HEK293 (cell line): ENCODE measurements at regions not wholly inside any gene's neighbourhood (a gene's known extent, or its start where the extent isn't known, plus 50 kb on each side); places are given as distances from the start of the nearest gene placed in this dataset.

ENCODE experiments used
- CTCF ChIA-PET: fragments of 350-600 bp; formaldehyde crosslinking; extraction: SDS; loops from one replicate; lab custom pipeline; 2021; ENCODE audit warnings: antibody characterized with exemption; lab: Yijun Ruan, JAX
- POLR2A ChIA-PET: fragments of 300-600 bp; formaldehyde crosslinking; extraction: SDS; loops from one replicate; lab custom pipeline; 2020; ENCODE audit warnings: antibody characterized with exemption, inconsistent platforms; lab: Yijun Ruan, JAX
- H3K27ac ChIP-seq: fragments of 200-500 bp; sonication (Bioruptor generic); 2 replicates; pipeline ENCODE4 v1.5.1; 2014; ENCODE audit warnings: low read depth, low read length, control low read depth, inconsistent platforms; ENCODE audit errors: extremely low read depth
- H3K36me3 ChIP-seq, 2 experiments: fragments of 200-500 bp in 1 of 2; sonication (Bioruptor generic) in 1 of 2; 1 replicate in 1 of 2; 2 replicates in 1 of 2; pipeline ENCODE4 v1.5.1; 2014 to 2017; ENCODE audit warnings: inconsistent platforms in 2 of 2, low read length in 2 of 2; ENCODE audit not compliant: control insufficient read depth in 2 of 2, insufficient read depth in 1 of 2
- H3K4me1 ChIP-seq: fragments of 200-500 bp; sonication (Bioruptor generic); 2 replicates; pipeline ENCODE4 v1.5.1; 2014; ENCODE audit warnings: mild to moderate bottlenecking, low read length, inconsistent platforms; ENCODE audit not compliant: control insufficient read depth, insufficient read depth
- H3K4me3 ChIP-seq: 2 replicates; pipeline ENCODE4 v1.5.1; 2011; ENCODE audit warnings: low read depth, mild to moderate bottlenecking, control low read depth, low read length, moderate library complexity
- H3K9me3 ChIP-seq: fragments of 200-500 bp; sonication (Bioruptor generic); 2 replicates; pipeline ENCODE4 v1.5.1; 2014; ENCODE audit warnings: low read depth, low read length, inconsistent platforms; ENCODE audit not compliant: control insufficient read depth, insufficient read depth
- INSM2 ChIP-seq: fragments of 450-650 bp; formaldehyde crosslinking; IDR thresholded peaks from 2 replicates; pipeline ENCODE4 v1.5.1; 2016; ENCODE audit warnings: missing biosample characterization, missing genetic modification characterization
- MYNN ChIP-seq: fragments of 450-650 bp; formaldehyde crosslinking; IDR thresholded peaks from 2 replicates; pipeline ENCODE4 v1.5.1; 2016; ENCODE audit warnings: missing biosample characterization, missing genetic modification characterization, borderline replicate concordance
- OSR2 ChIP-seq: fragments of 450-650 bp; formaldehyde crosslinking; IDR thresholded peaks from 2 replicates; pipeline ENCODE4 v1.5.1; 2016; ENCODE audit warnings: missing biosample characterization, missing genetic modification characterization
- PRDM1 ChIP-seq: fragments of 450-650 bp; formaldehyde crosslinking; IDR thresholded peaks from 2 replicates; pipeline ENCODE4; 2016; ENCODE audit warnings: missing biosample characterization, missing genetic modification characterization
- SP7 ChIP-seq: fragments of 450-650 bp; formaldehyde crosslinking; IDR thresholded peaks from 2 replicates; pipeline ENCODE4 v1.5.1; 2016; ENCODE audit warnings: missing biosample characterization, missing genetic modification characterization
- ZNF148 ChIP-seq: fragments of 450-650 bp; formaldehyde crosslinking; IDR thresholded peaks from 2 replicates; pipeline ENCODE4 v1.5.0; 2017; ENCODE audit warnings: missing biosample characterization, missing genetic modification characterization, borderline replicate concordance
- ZNF155 ChIP-seq: fragments of 450-650 bp; formaldehyde crosslinking; IDR thresholded peaks from 2 replicates; pipeline ENCODE4 v1.5.1; 2016; ENCODE audit warnings: missing biosample characterization, missing genetic modification characterization
- ZNF16 ChIP-seq: fragments of 450-650 bp; formaldehyde crosslinking; IDR thresholded peaks from 2 replicates; pipeline ENCODE4 v1.5.1; 2016; ENCODE audit warnings: low read depth, missing biosample characterization, missing genetic modification characterization
- ZNF175 ChIP-seq: fragments of 450-650 bp; formaldehyde crosslinking; IDR thresholded peaks from 2 replicates; pipeline ENCODE4 v1.5.1; 2016; ENCODE audit warnings: missing biosample characterization, missing genetic modification characterization
- ZNF311 ChIP-seq: fragments of 450-650 bp; formaldehyde crosslinking; IDR thresholded peaks from 2 replicates; pipeline ENCODE4 v1.5.1; 2017; ENCODE audit warnings: missing biosample characterization, missing genetic modification characterization, borderline replicate concordance
- ZNF398 ChIP-seq: fragments of 450-650 bp; formaldehyde crosslinking; IDR thresholded peaks from 2 replicates; pipeline ENCODE4 v1.5.1; 2017; ENCODE audit warnings: missing biosample characterization, missing genetic modification characterization
- ZNF514 ChIP-seq: fragments of 450-650 bp; formaldehyde crosslinking; IDR thresholded peaks from 2 replicates; pipeline ENCODE4 v1.5.1; 2016; ENCODE audit warnings: missing biosample characterization, missing genetic modification characterization
- ZNF529 ChIP-seq: fragments of 450-650 bp; formaldehyde crosslinking; IDR thresholded peaks from 2 replicates; pipeline ENCODE4 v1.5.1; 2017; ENCODE audit warnings: missing genetic modification characterization, missing biosample characterization; ENCODE audit not compliant: insufficient replicate concordance
- ZNF530 ChIP-seq: fragments of 450-650 bp; formaldehyde crosslinking; IDR thresholded peaks from 2 replicates; pipeline ENCODE4 v1.5.1; 2016; ENCODE audit warnings: low read depth, missing biosample characterization, missing genetic modification characterization
- ZNF600 ChIP-seq: fragments of 450-650 bp; formaldehyde crosslinking; IDR thresholded peaks from 2 replicates; pipeline ENCODE4 v1.5.1; 2016; ENCODE audit warnings: missing biosample characterization, missing genetic modification characterization
- ZNF670 ChIP-seq: fragments of 450-650 bp; formaldehyde crosslinking; IDR thresholded peaks from 2 replicates; pipeline ENCODE4 v1.5.1; 2016; ENCODE audit warnings: missing biosample characterization, missing genetic modification characterization, low read depth
- ZNF701 ChIP-seq: fragments of 450-650 bp; formaldehyde crosslinking; IDR thresholded peaks from 2 replicates; pipeline ENCODE4 v1.5.1; 2016; ENCODE audit warnings: missing biosample characterization, missing genetic modification characterization
- ZNF792 ChIP-seq: fragments of 450-650 bp; formaldehyde crosslinking; IDR thresholded peaks from 2 replicates; pipeline ENCODE4 v1.5.1; 2016; ENCODE audit warnings: missing biosample characterization, missing genetic modification characterization
- ZSCAN30 ChIP-seq: fragments of 450-650 bp; IDR thresholded peaks from 2 replicates; pipeline ENCODE4 v1.5.1; 2018; ENCODE audit warnings: missing biosample characterization, mild to moderate bottlenecking, missing genetic modification characterization, moderate library complexity
- TF ChIP-seq, protein P1 (sequence below): fragments of 450-650 bp; formaldehyde crosslinking; IDR thresholded peaks from 2 replicates; pipeline ENCODE4 v1.5.1; 2017; ENCODE audit warnings: missing biosample characterization, mild to moderate bottlenecking, missing genetic modification characterization, moderate library complexity
- TF ChIP-seq, protein P2 (sequence below): fragments of 450-650 bp; formaldehyde crosslinking; IDR thresholded peaks from 2 replicates; pipeline ENCODE4 v1.5.1; 2016; ENCODE audit warnings: missing biosample characterization, missing genetic modification characterization

DNA sequence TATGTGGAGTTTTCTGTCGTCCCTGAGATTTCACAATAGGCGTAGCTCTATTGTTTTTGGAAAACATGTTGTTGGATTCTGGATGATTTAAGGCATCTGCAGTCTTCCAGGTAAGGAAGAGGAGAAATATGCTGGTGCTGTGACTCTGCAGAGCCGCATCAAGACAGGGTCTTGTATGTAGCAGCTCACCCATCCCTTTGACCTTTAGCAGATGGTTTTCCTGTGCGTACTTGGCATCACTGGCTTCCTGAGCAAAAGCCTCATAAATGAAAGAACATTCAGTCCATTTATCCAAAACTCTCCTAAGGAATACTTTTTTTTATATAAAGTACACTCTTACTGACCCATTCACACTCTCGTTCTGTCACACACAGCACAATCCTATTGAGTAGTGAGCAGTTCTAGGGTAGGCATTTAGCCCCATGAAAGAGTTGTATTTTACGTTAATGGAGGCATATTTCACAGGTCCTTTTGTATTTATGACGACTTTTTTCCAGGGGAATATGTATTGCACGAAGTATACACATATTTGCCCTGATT, 443.9 kb downstream of the STK39 start:
- no peaks in the 10 kb centered on the region for H3K36me3 ChIP-seq
- H3K4me1 ChIP-seq = no peaks in the 10 kb centered on the region
- no peak for TF ChIP-seq ZNF148 (tag by site-specific recombination)
- TF ChIP-seq ZNF311 (tag by site-specific recombination) = no peak
- TF ChIP-seq, protein P1, sequence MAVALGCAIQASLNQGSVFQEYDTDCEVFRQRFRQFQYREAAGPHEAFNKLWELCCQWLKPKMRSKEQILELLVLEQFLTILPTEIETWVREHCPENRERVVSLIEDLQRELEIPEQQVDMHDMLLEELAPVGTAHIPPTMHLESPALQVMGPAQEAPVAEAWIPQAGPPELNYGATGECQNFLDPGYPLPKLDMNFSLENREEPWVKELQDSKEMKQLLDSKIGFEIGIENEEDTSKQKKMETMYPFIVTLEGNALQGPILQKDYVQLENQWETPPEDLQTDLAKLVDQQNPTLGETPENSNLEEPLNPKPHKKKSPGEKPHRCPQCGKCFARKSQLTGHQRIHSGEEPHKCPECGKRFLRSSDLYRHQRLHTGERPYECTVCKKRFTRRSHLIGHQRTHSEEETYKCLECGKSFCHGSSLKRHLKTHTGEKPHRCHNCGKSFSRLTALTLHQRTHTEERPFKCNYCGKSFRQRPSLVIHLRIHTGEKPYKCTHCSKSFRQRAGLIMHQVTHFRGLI = no peak
- no peak for TF ChIP-seq ZNF155 (tag by site-specific recombination)
- no peak for TF ChIP-seq ZNF600
- TF ChIP-seq INSM2 (tag by site-specific recombination) = no peak
- no peak for TF ChIP-seq ZNF398 (tag by site-specific recombination)
- H3K9me3 ChIP-seq = no peaks in the 10 kb centered on the region
- H3K4me3 ChIP-seq = no peak overlapping the region
- ChIA-PET CTCF (no interaction called here), POLR2A (no interaction called here)
- no peak overlapping the region for H3K27ac ChIP-seq

GRCh38 chr2:167794554-167795255, 452.7 kb downstream of the STK39 start:
- no peaks in the 10 kb centered on the region for H3K9me3 ChIP-seq
- no peaks in the 10 kb centered on the region for H3K4me1 ChIP-seq
- TF ChIP-seq OSR2 (no peak), ZNF16 (tag by site-specific recombination) (no peak), MYNN (tag by site-specific recombination) (no peak), ZNF529 (tag by site-specific recombination) (no peak)
- ChIA-PET CTCF (no interaction called here), POLR2A (no interaction called here)
- H3K4me3 ChIP-seq = no peak overlapping the region
- H3K27ac ChIP-seq = no peak overlapping the region
- no peaks in the 10 kb centered on the region for H3K36me3 ChIP-seq

GRCh38 chr2:167793725-167794124, 453.7 kb downstream of the STK39 start:
- H3K4me3 ChIP-seq = no peak overlapping the region
- H3K36me3 ChIP-seq = no peaks in the 10 kb centered on the region
- CTCF ChIA-PET = no interaction called here
- POLR2A ChIA-PET = no interaction called here
- H3K9me3 ChIP-seq = no peaks in the 10 kb centered on the region
- no peak overlapping the region for H3K27ac ChIP-seq
- no peaks in the 10 kb centered on the region for H3K4me1 ChIP-seq
- TF ChIP-seq ZNF792 (tag by site-specific recombination) = no peak
- no peak for TF ChIP-seq ZNF514 (tag by site-specific recombination)
- TF ChIP-seq, protein P1 = no peak
- TF ChIP-seq, protein P2, sequence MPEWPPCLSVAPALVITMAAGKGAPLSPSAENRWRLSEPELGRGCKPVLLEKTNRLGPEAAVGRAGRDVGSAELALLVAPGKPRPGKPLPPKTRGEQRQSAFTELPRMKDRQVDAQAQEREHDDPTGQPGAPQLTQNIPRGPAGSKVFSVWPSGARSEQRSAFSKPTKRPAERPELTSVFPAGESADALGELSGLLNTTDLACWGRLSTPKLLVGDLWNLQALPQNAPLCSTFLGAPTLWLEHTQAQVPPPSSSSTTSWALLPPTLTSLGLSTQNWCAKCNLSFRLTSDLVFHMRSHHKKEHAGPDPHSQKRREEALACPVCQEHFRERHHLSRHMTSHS (tag by site-specific recombination) = no peak
- no peak for TF ChIP-seq ZNF701 (tag by site-specific recombination)
- TF ChIP-seq ZSCAN30 = no peak
- TF ChIP-seq PRDM1 (tag by site-specific recombination) = no peak
- no peak for TF ChIP-seq ZNF530
- no peak for TF ChIP-seq ZNF175 (tag by site-specific recombination)
- no peak for TF ChIP-seq ZNF670 (tag by site-specific recombination)
- TF ChIP-seq SP7 (tag by site-specific recombination) = no peak
